Liver (tissue), 8 donors: ENCODE measurements at regions not wholly inside any gene's neighbourhood (a gene's known extent, or its start where the extent isn't known, plus 50 kb on each side); places are given as distances from the start of the nearest gene placed in this dataset.

Source experiments
- DNase-seq: peaks from one replicate; pipeline ENCODE4 v3.0.0-alpha.2; 2017; ENCODE audit warnings: low spot score
- H3K27ac ChIP-seq, 2 donors: one replicate each; pipeline ENCODE4 v1.7.0; 2013; ENCODE audit warnings: inconsistent platforms in 2 of 2, low read length in 2 of 2, control low read depth in 1 of 2, low read depth in 1 of 2, mild to moderate bottlenecking in 1 of 2
- H3K27me3 ChIP-seq, 4 donors: one replicate each; pipeline versions ENCODE4 v1.6.1 to v1.7.0; 2013; ENCODE audit warnings: low read length in 3 of 4, inconsistent platforms in 1 of 4, mild to moderate bottlenecking in 1 of 4, moderate library complexity in 1 of 4; ENCODE audit not compliant: control insufficient read depth in 4 of 4, insufficient read depth in 4 of 4
- H3K36me3 ChIP-seq, 4 donors: one replicate each; pipeline versions ENCODE4 v1.6.1 to v1.7.0; 2013; ENCODE audit warnings: low read length in 3 of 4, mild to moderate bottlenecking in 3 of 4, low read depth in 1 of 4, moderate library complexity in 1 of 4; ENCODE audit not compliant: control insufficient read depth in 4 of 4, insufficient read depth in 3 of 4
- H3K4me1 ChIP-seq, 4 donors: one replicate each; pipeline versions ENCODE4 v1.6.1 to v1.7.0; 2013; ENCODE audit warnings: low read length in 3 of 4, mild to moderate bottlenecking in 3 of 4, moderate library complexity in 1 of 4; ENCODE audit not compliant: control insufficient read depth in 4 of 4, insufficient read depth in 4 of 4
- H3K4me3 ChIP-seq, 3 donors: one replicate each; pipeline versions ENCODE4 v1.6.1 to v1.7.0; 2013; ENCODE audit warnings: low read length in 3 of 3, control low read depth in 1 of 3, low read depth in 1 of 3, mild to moderate bottlenecking in 1 of 3
- H3K9ac ChIP-seq, 2 donors: one replicate each; pipeline ENCODE4 v1.7.0; 2013; ENCODE audit warnings: low read length in 2 of 2, mild to moderate bottlenecking in 2 of 2, moderate library complexity in 2 of 2, control low read depth in 1 of 2, low read depth in 1 of 2
- H3K9me3 ChIP-seq, 4 donors: one replicate each; pipeline versions ENCODE4 v1.6.1 to v1.7.0; 2013; ENCODE audit warnings: low read length in 3 of 4; ENCODE audit not compliant: control insufficient read depth in 4 of 4
- EGR1 ChIP-seq, 2 donors: IDR thresholded peaks; 2 replicates each; pipeline ENCODE4 v1.6.1; 2016 to 2018; ENCODE audit warnings: antibody characterized with exemption in 2 of 2, low read depth in 2 of 2
- FOXA2 ChIP-seq: IDR thresholded peaks from 2 replicates; pipeline ENCODE4 v1.6.1; 2016; ENCODE audit warnings: antibody characterized with exemption
- HNF4A ChIP-seq, 2 donors: conservative IDR thresholded peaks; 2 replicates each; pipeline ENCODE4 v1.6.1; 2016; ENCODE audit warnings: antibody characterized with exemption in 2 of 2, mild to moderate bottlenecking in 2 of 2
- HNF4G ChIP-seq: IDR thresholded peaks from 2 replicates; pipeline ENCODE4 v1.6.1; 2016; ENCODE audit warnings: antibody characterized with exemption
- JUND ChIP-seq, 2 donors: IDR thresholded peaks; 2 replicates each; pipeline ENCODE4 v1.6.1; 2016; ENCODE audit warnings: antibody characterized with exemption in 2 of 2
- NR2F2 ChIP-seq: IDR thresholded peaks from 2 replicates; pipeline ENCODE4 v1.6.1; 2016; ENCODE audit warnings: antibody characterized with exemption
- RAD21 ChIP-seq, 2 donors: IDR thresholded peaks; 2 replicates each; pipeline ENCODE4 v1.6.1; 2016; ENCODE audit warnings: antibody characterized with exemption in 2 of 2, mild to moderate bottlenecking in 2 of 2
- RXRA ChIP-seq, 2 donors: IDR thresholded peaks; 2 replicates each; pipeline ENCODE4 v1.6.1; 2017 to 2018; ENCODE audit warnings: antibody characterized with exemption in 2 of 2, mild to moderate bottlenecking in 1 of 2
- SP1 ChIP-seq: IDR thresholded peaks from 2 replicates; pipeline ENCODE4 v1.6.1; 2018; ENCODE audit warnings: antibody characterized with exemption, mild to moderate bottlenecking
- TAF1 ChIP-seq: conservative IDR thresholded peaks from 2 replicates; pipeline ENCODE4 v1.6.1; 2016; ENCODE audit warnings: antibody characterized with exemption, mild to moderate bottlenecking
- WGBS: extraction: QIAGEN DNeasy Blood & Tissue Kit; methylation state at CpG from one replicate; pipeline ENCODE4 v1.1.7; 2013; 5-methylcytosine and 5-hydroxymethylcytosine counted together
- TF ChIP-seq, protein P1 (sequence below): IDR thresholded peaks from 2 replicates; pipeline ENCODE4 v1.6.1; 2016; ENCODE audit warnings: antibody characterized with exemption, mild to moderate bottlenecking
- TF ChIP-seq, protein P2 (sequence below): fragments of 150-350 bp; IDR thresholded peaks from 2 replicates; pipeline ENCODE4 v1.5.1; 2017; ENCODE audit warnings: improper control_type of control experiment, low read depth, low read length; ENCODE audit not compliant: missing input control
- donor health status: healthy.
- donor health status: healthy.
- donor health status: healthy.
- donor health status: healthy.
- donor health status: healthy.

DNA sequence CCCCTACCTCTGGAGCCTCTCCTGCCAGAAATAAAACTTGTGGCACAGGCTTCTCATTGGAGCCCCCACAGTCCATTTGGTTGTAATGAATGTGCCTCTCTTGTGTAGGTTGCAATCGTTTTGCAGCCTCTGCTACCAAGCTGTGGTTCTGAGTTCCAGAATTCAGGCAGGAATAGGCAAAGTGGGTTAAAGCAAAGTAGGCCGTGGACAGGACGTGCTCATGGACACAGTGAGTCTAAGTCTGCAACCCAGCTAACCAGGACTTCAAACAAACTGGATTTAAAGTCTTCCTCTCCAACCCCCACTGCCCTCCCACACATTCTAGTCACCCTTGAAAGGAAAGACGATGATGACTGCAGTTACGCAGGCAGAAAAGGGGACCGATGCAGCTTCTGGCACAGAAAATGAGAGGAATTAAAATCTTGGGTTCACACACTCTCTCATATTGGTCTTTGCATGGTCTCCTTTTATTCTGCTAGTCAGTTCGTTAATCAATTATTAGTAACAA, 260.0 kb downstream of the PIK3R1 start:
- Histone ChIP-seq H3K27ac (no peak overlapping the region), H3K9me3 (no peaks in the 10 kb centered on the region), H3K4me1 (peaks cover 0 to 4% (median 0%) of the 10 kb centered on the region in 4 donors), H3K9ac (no peak overlapping the region), H3K4me3 (no peak overlapping the region), H3K36me3 (no peaks in the 10 kb centered on the region), H3K27me3 (no peaks in the 10 kb centered on the region)
- TF ChIP-seq FOXA2: no peak
- TF ChIP-seq HNF4G: no peak
- no peak for TF ChIP-seq RAD21 (IDR thresholded peaks at IDR 0.05)
- TF ChIP-seq HNF4A (conservative IDR thresholded peaks at IDR 0.05): no peak
- TF ChIP-seq JUND (IDR thresholded peaks at IDR 0.05): no peak
- no peak for DNase-seq
- 94% methylated on average over 7 of the region's 7 CpGs for WGBS

GRCh38 chr5:68476854-68477253, 261.3 kb downstream of the PIK3R1 start:
- Histone ChIP-seq H3K4me3 (no peak overlapping the region), H3K27ac (no peak overlapping the region), H3K36me3 (no peaks in the 10 kb centered on the region), H3K9me3 (no peaks in the 10 kb centered on the region), H3K4me1 (peaks cover 0 to 4% (median 0%) of the 10 kb centered on the region in 4 donors), H3K9ac (no peak overlapping the region), H3K27me3 (no peaks in the 10 kb centered on the region)
- TF ChIP-seq NR2F2: no peak
- TF ChIP-seq JUND (IDR thresholded peaks at IDR 0.05): peak in 1 of 2 donors; percentile 13
- TF ChIP-seq RXRA (IDR thresholded peaks at IDR 0.05): peak; percentile 19 to 44
- peak; percentile 66 to 71 for TF ChIP-seq RAD21 (IDR thresholded peaks at IDR 0.05)
- peak; percentile 43 for TF ChIP-seq HNF4G
- no peak for TF ChIP-seq EGR1 (IDR thresholded peaks at IDR 0.05; ENCODE audit: low read depth in 2 of 2)
- peak; percentile 21 for TF ChIP-seq SP1
- TF ChIP-seq HNF4A (conservative IDR thresholded peaks at IDR 0.05): peak; percentile 80 to 85
- no peak for DNase-seq
- WGBS: 87% methylated on average over 3 of the region's 3 CpGs

DNA sequence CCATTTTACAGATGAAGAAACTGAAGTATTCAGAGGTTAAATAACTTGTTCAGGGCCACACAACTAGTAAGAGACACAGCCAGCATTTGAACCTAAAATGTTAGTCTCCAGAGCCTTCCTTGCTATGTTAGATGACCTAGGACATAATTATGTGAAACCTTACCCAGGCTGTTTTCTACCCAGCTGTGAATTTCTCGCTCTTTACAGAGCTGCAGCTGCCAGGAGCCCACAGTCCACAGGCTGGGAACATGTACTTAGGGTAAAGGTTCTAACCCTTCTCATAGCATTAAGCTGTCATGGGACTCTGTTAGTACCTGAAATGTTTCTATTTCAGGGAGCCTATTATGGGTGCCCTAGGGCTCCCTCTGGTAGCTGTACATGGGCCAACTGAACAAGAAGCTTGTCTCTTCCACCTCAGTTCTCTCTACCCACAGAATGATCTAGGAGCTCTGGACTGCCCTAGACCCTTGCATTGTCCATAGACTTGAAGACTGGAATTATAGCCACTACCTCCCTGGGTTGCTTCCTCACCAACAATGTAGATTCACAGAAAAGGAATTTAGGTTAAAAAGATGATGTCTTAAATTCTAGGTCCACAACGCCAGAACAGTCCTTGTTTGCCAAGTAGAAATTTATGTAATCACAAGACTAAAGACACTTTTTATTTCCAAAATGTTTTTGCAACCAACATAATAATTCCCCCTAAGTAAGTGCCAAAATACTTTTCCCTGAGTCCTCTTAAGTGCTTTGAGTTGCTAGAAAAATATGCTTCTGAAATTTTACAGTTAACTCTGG, 262.9 kb downstream of the PIK3R1 start:
- no peaks in the 10 kb centered on the region for H3K9me3 ChIP-seq
- peaks cover 0 to 4% (median 0%) of the 10 kb centered on the region in 4 donors for H3K4me1 ChIP-seq
- WGBS: 92% methylated on average over 2 of the region's 2 CpGs
- TF ChIP-seq JUND (IDR thresholded peaks at IDR 0.05) (no peak), RXRA (IDR thresholded peaks at IDR 0.05) (no peak), HNF4G (no peak), EGR1 (IDR thresholded peaks at IDR 0.05; ENCODE audit: low read depth in 2 of 2) (no peak), TAF1 (no peak), HNF4A (conservative IDR thresholded peaks at IDR 0.05) (no peak), RAD21 (IDR thresholded peaks at IDR 0.05) (no peak), FOXA2 (no peak)
- TF ChIP-seq, protein P1, sequence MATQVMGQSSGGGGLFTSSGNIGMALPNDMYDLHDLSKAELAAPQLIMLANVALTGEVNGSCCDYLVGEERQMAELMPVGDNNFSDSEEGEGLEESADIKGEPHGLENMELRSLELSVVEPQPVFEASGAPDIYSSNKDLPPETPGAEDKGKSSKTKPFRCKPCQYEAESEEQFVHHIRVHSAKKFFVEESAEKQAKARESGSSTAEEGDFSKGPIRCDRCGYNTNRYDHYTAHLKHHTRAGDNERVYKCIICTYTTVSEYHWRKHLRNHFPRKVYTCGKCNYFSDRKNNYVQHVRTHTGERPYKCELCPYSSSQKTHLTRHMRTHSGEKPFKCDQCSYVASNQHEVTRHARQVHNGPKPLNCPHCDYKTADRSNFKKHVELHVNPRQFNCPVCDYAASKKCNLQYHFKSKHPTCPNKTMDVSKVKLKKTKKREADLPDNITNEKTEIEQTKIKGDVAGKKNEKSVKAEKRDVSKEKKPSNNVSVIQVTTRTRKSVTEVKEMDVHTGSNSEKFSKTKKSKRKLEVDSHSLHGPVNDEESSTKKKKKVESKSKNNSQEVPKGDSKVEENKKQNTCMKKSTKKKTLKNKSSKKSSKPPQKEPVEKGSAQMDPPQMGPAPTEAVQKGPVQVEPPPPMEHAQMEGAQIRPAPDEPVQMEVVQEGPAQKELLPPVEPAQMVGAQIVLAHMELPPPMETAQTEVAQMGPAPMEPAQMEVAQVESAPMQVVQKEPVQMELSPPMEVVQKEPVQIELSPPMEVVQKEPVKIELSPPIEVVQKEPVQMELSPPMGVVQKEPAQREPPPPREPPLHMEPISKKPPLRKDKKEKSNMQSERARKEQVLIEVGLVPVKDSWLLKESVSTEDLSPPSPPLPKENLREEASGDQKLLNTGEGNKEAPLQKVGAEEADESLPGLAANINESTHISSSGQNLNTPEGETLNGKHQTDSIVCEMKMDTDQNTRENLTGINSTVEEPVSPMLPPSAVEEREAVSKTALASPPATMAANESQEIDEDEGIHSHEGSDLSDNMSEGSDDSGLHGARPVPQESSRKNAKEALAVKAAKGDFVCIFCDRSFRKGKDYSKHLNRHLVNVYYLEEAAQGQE: no peak
- TF ChIP-seq, protein P2, sequence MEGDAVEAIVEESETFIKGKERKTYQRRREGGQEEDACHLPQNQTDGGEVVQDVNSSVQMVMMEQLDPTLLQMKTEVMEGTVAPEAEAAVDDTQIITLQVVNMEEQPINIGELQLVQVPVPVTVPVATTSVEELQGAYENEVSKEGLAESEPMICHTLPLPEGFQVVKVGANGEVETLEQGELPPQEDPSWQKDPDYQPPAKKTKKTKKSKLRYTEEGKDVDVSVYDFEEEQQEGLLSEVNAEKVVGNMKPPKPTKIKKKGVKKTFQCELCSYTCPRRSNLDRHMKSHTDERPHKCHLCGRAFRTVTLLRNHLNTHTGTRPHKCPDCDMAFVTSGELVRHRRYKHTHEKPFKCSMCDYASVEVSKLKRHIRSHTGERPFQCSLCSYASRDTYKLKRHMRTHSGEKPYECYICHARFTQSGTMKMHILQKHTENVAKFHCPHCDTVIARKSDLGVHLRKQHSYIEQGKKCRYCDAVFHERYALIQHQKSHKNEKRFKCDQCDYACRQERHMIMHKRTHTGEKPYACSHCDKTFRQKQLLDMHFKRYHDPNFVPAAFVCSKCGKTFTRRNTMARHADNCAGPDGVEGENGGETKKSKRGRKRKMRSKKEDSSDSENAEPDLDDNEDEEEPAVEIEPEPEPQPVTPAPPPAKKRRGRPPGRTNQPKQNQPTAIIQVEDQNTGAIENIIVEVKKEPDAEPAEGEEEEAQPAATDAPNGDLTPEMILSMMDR: no peak
- H3K4me3 ChIP-seq: no peak overlapping the region
- no peak overlapping the region for H3K9ac ChIP-seq
- H3K27ac ChIP-seq: no peak overlapping the region
- H3K36me3 ChIP-seq: no peaks in the 10 kb centered on the region
- no peaks in the 10 kb centered on the region for H3K27me3 ChIP-seq
- DNase-seq: no peak
